Osteocyte (in vitro differentiated cells): ENCODE measurements at regions not wholly inside any gene's neighbourhood (a gene's known extent, or its start where the extent isn't known, plus 50 kb on each side); places are given as distances from the start of the nearest gene placed in this dataset.
"Not testable (repeated sequence)": the region's sequence is repeated elsewhere in the genome, so short reads cannot be mapped to it uniquely, and the experiment has no call there.

Experiments
- DNase-seq: peaks from one replicate; pipeline ENCODE4 v3.0.0; 2021; ENCODE audit warnings: mixed read lengths; ENCODE audit not compliant: unreplicated experiment; ENCODE audit errors: extremely low spot score
- H3K27ac Mint-ChIP-seq: one replicate; pipeline ENCODE4 v1.8.0; 2021; ENCODE audit warnings: mild to moderate bottlenecking, mixed read lengths; ENCODE audit not compliant: unreplicated experiment
- H3K27me3 Mint-ChIP-seq: one replicate; pipeline ENCODE4 v1.8.0; 2021; ENCODE audit warnings: mixed read lengths; ENCODE audit not compliant: unreplicated experiment
- H3K36me3 Mint-ChIP-seq: one replicate; pipeline ENCODE4 v1.8.0; 2021; ENCODE audit warnings: mixed read lengths; ENCODE audit not compliant: unreplicated experiment
- H3K4me1 Mint-ChIP-seq: one replicate; pipeline ENCODE4 v1.8.0; 2021; ENCODE audit warnings: mixed read lengths; ENCODE audit not compliant: unreplicated experiment
- H3K4me3 Mint-ChIP-seq: one replicate; pipeline ENCODE4 v1.8.0; 2021; ENCODE audit warnings: mild to moderate bottlenecking, moderate library complexity, mixed read lengths; ENCODE audit not compliant: unreplicated experiment
- H3K9me3 Mint-ChIP-seq: one replicate; pipeline ENCODE4 v1.8.0; 2021; ENCODE audit warnings: mixed read lengths; ENCODE audit not compliant: unreplicated experiment
- TF ChIP-seq, protein P1 (sequence below): fragments of 200-600 bp; sonication (generic); IDR thresholded peaks from 2 replicates; pipeline ENCODE4 v1.5.0; 2021; ENCODE audit warnings: antibody characterized with exemption, mild to moderate bottlenecking, moderate library complexity

DNA sequence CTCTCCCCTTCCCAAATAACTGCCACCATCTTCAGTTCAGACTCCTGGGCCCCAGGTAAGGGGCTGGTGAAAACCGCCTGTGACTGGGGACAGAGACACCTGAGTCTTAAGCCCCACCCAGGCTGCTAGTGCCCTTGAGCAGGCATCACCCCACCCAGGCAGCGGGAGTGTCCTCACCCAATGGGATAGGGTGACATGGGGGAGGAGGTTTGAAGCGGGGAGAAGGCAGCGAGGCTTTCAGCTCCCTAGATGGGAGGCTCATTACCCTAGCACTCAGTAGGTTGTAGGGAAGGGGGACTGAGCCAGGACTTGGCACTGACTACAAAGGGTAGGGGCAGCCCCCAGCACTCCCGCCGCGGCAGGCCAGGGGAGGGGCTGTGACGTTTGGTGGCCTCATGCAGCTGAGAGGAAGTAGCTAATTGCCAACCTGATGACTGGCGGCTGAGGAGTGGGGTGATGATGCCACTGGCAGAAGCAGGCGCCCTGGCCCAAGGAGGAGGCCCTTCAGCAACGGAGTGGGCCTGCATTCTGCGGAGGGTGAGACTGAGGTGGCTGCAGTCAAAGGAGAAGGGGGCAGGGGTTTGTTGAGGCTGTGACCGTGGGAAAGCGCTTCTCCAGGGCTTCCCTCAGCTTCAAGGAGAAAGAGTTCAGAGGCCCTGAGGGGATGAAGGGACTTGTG, 126.9 kb downstream of the MRPL14 start:
- DNase-seq, result no peak
- H3K27me3 Mint-ChIP-seq, result peaks cover 5% of the 10 kb centered on the region
- TF ChIP-seq, protein P1, sequence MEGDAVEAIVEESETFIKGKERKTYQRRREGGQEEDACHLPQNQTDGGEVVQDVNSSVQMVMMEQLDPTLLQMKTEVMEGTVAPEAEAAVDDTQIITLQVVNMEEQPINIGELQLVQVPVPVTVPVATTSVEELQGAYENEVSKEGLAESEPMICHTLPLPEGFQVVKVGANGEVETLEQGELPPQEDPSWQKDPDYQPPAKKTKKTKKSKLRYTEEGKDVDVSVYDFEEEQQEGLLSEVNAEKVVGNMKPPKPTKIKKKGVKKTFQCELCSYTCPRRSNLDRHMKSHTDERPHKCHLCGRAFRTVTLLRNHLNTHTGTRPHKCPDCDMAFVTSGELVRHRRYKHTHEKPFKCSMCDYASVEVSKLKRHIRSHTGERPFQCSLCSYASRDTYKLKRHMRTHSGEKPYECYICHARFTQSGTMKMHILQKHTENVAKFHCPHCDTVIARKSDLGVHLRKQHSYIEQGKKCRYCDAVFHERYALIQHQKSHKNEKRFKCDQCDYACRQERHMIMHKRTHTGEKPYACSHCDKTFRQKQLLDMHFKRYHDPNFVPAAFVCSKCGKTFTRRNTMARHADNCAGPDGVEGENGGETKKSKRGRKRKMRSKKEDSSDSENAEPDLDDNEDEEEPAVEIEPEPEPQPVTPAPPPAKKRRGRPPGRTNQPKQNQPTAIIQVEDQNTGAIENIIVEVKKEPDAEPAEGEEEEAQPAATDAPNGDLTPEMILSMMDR, result no peak
- H3K4me1 Mint-ChIP-seq, result peaks cover 15% of the 10 kb centered on the region
- no peak overlapping the region for H3K27ac Mint-ChIP-seq
- no peak overlapping the region for H3K4me3 Mint-ChIP-seq
- no peaks in the 10 kb centered on the region for H3K9me3 Mint-ChIP-seq
- no peaks in the 10 kb centered on the region for H3K36me3 Mint-ChIP-seq

DNA sequence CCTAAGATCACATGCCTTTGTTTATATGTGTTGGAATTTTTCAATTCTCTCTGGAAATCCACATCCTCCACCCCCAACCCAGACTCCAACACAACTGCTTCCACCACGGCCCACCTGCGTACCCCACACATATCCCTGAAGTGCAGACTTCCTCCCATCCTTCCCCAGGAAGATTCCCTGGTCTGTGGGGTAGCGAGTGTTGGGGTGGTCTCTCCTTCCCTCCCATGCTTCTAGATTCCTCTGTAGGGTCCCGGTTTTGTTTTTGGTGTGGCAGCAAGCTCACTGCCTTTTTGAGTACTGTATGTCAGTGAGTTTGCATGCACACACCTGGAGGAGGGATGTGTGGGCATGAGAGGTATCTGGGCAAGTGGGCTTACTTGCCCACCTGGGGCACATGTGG, 127.6 kb downstream of the MRPL14 start:
- H3K4me3 Mint-ChIP-seq, result no peak overlapping the region
- H3K36me3 Mint-ChIP-seq, result no peaks in the 10 kb centered on the region
- H3K9me3 Mint-ChIP-seq, result no peaks in the 10 kb centered on the region
- no peak overlapping the region for H3K27ac Mint-ChIP-seq
- DNase-seq, result no peak
- H3K4me1 Mint-ChIP-seq, result peaks cover 11% of the 10 kb centered on the region
- peaks cover 5% of the 10 kb centered on the region for H3K27me3 Mint-ChIP-seq
- TF ChIP-seq, protein P1, result no peak

DNA sequence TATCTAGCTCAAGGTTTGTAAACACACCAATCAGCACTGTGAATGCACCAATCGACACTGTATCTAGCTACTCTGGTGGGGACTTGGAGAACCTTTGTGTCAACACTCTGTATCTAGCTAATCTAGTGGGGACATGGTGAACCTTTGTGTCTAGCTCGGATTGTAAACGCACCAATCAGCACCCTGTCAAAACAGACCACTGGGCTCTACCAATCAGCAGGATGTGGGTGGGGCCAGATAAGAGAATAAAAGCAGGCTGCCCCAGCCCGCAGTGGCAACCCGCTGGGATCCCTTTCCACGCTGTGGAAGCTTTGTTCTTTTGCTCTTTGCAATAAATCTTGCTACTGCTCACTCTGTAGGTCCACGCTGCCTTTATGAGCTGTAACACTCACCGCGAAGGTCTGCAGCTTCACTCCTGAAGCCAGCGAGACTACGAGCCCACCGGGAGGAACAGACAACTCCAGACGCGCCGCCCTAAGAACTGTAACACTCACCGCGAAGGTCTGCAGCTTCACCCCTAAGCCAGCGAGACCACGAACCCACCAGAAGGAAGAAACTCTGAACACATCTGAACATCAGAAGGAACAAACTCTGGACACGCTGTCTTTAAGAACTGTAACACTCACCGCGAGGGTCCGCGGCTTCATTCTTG, 128.5 kb downstream of the MRPL14 start:
- not testable (repeated sequence) for H3K4me3 Mint-ChIP-seq, H3K9me3 Mint-ChIP-seq, H3K4me1 Mint-ChIP-seq, H3K27me3 Mint-ChIP-seq, H3K27ac Mint-ChIP-seq, H3K36me3 Mint-ChIP-seq, DNase-seq

DNA sequence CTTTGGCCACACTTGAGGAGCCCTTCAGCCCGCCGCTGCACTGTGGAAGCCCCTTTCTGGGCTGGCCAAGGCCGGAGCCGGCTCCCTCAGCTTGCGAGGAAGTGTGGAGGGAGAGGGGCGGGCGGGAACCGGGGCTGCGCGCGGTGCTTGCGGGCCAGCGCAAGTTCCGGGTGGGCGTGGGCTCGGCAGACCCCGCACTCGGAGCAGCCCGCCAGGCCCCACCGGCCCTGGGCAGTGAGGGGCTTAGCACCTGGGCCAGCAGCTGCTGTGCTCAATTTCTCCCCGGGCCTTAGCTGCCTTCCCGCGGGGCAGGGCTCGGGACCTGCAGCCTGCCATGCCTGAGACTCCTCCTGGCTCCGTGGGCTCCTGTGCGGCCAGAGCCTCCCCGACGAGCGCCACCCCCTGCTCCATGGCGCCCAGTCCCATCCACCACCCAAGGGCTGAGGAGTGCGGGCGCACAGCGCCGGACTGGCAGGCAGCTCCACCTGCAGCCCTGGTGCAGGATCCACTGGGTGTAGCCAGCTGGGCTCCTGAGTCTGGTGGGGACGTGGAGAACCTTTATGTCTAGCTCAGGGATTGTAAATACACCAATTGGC, 129.2 kb downstream of the MRPL14 start:
- DNase-seq, result not testable (repeated sequence)

DNA sequence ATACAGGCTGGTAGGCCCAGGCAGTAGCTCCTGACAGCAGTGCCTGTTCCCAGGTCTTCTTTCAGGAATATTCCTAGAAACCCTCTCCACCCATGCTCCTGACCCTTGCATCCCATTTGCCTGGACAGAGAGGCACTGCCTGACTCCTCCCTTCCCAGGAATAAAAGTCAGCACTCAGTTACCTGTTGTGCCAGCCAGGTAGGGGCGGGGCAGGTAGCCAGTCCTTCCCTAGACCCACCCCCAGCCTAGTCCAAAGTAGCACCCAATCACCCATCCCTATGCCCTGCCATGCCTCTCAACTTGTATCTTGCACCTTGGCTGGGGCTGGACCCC, 129.9 kb downstream of the MRPL14 start:
- Mint-ChIP-seq H3K27ac (no peak overlapping the region), H3K9me3 (no peaks in the 10 kb centered on the region)

More for the DNA sequence above, 129.2 kb downstream of the MRPL14 start:
- H3K27me3 Mint-ChIP-seq, H3K4me1 Mint-ChIP-seq, H3K4me3 Mint-ChIP-seq, H3K9me3 Mint-ChIP-seq, H3K36me3 Mint-ChIP-seq, H3K27ac Mint-ChIP-seq: not testable (repeated sequence)

More for the DNA sequence above, 129.9 kb downstream of the MRPL14 start:
- Mint-ChIP-seq H3K36me3 (no peaks in the 10 kb centered on the region), H3K4me1 (peaks cover 6% of the 10 kb centered on the region), H3K27me3 (peaks cover 5% of the 10 kb centered on the region), H3K4me3 (no peak overlapping the region)
- no peak for DNase-seq
- TF ChIP-seq, protein P1, result no peak
